ENCODE measurements at regions not wholly inside any gene's neighbourhood (a gene's known extent, or its start where the extent isn't known, plus 50 kb on each side); places are given as distances from the start of the nearest gene placed in this dataset.

DNA sequence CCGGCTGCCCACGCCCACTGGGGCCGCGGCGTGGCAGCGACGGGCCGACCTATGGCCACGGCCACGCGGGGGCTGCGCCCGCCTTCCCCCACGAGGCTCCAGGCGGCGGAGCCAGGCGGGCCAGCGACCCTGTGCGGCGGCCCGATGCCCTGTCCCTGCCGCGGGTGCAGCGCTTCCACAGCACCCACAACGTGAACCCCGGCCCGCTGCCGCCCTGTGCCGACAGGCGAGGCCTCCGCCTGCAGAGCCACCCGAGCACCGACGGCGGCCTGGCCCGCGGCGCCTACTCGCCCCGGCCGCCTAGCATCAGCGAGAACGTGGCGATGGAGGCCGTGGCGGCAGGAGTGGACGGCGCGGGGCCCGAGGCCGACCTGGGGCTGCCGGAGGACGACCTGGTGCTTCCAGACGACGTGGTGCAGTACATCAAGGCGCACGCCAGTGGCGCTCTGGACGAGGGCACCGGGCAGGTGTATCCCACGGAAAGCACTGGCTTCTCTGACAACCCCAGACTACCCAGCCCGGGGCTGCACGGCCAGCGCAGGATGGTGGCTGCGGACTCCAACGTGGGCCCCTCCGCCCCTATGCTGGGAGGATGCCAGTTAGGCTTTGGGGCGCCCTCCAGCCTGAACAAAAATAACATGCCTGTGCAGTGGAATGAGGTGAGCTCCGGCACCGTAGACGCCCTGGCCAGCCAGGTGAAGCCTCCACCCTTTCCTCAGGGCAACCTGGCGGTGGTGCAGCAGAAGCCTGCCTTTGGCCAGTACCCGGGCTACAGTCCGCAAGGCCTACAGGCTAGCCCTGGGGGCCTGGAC lies 253.2 kb downstream of the GLI2 start:
- no peak overlapping the region for H3K27ac ChIP-seq (ENCODE audit: low read length)
- ChIA-PET POLR2A (ENCODE audit: unreplicated experiment) (no interaction called here), CTCF (no interaction called here)
- H3K36me3 ChIP-seq (ENCODE audit: low read depth, low read length), result no peaks in the 10 kb centered on the region
- intact Hi-C loops (cut with micrococcal nuclease), result no loop called here
- H3K4me2 ChIP-seq (ENCODE audit: low read length), result no peak overlapping the region
- no peak overlapping the region for H2AFZ ChIP-seq (ENCODE audit: low read length)
- TF ChIP-seq, protein P1, sequence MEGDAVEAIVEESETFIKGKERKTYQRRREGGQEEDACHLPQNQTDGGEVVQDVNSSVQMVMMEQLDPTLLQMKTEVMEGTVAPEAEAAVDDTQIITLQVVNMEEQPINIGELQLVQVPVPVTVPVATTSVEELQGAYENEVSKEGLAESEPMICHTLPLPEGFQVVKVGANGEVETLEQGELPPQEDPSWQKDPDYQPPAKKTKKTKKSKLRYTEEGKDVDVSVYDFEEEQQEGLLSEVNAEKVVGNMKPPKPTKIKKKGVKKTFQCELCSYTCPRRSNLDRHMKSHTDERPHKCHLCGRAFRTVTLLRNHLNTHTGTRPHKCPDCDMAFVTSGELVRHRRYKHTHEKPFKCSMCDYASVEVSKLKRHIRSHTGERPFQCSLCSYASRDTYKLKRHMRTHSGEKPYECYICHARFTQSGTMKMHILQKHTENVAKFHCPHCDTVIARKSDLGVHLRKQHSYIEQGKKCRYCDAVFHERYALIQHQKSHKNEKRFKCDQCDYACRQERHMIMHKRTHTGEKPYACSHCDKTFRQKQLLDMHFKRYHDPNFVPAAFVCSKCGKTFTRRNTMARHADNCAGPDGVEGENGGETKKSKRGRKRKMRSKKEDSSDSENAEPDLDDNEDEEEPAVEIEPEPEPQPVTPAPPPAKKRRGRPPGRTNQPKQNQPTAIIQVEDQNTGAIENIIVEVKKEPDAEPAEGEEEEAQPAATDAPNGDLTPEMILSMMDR (conservative IDR thresholded peaks at IDR 0.05; ENCODE audit: low read depth, low read length), result no peak
- TF ChIP-seq EZH2phosphoT487 (IDR thresholded peaks at IDR 0.05; ENCODE audit: borderline replicate concordance, low read length) (no peak), EZH2 (IDR thresholded peaks at IDR 0.05; ENCODE audit: low read length, unreplicated experiment) (no peak)
- H3K4me3 ChIP-seq (ENCODE audit: low read length), result no peak overlapping the region
- ATAC-seq, result no peak
- no peaks in the 10 kb centered on the region for H3K9me2 ChIP-seq (replicated peaks; ENCODE audit: low read length)
- H3K79me2 ChIP-seq (ENCODE audit: low read length), result no peaks in the 10 kb centered on the region
- no peaks in the 10 kb centered on the region for H3K27me3 ChIP-seq (ENCODE audit: low read length)
- no peaks in the 10 kb centered on the region for H4K20me1 ChIP-seq (ENCODE audit: low read length)
- BruUV-seq (replicated peaks), result no TSS peak
- no peaks in the 10 kb centered on the region for H3F3A ChIP-seq (ENCODE audit: low read length, unreplicated experiment)
- no peaks in the 10 kb centered on the region for H3K9me3 ChIP-seq (ENCODE audit: low read length)
- no peak for DNase-seq
- H3K4me1 ChIP-seq (ENCODE audit: insufficient read depth, low read length), result no peaks in the 10 kb centered on the region
- no peak overlapping the region for H3K9ac ChIP-seq (ENCODE audit: low read length)

DNA sequence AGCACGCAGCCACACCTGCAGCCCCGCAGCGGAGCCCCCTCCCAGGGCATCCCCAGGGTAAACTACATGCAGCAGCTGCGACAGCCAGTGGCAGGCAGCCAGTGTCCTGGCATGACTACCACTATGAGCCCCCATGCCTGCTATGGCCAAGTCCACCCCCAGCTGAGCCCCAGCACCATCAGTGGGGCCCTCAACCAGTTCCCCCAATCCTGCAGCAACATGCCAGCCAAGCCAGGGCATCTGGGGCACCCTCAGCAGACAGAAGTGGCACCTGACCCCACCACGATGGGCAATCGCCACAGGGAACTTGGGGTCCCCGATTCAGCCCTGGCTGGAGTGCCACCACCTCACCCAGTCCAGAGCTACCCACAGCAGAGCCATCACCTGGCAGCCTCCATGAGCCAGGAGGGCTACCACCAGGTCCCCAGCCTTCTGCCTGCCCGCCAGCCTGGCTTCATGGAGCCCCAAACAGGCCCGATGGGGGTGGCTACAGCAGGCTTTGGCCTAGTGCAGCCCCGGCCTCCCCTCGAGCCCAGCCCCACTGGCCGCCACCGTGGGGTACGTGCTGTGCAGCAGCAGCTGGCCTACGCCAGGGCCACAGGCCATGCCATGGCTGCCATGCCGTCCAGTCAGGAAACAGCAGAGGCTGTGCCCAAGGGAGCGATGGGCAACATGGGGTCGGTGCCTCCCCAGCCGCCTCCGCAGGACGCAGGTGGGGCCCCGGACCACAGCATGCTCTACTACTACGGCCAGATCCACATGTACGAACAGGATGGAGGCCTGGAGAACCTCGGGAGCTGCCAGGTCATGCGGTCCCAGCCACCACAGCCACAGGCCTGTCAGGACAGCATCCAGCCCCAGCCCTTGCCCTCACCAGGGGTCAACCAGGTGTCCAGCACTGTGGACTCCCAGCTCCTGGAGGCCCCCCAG lies 254.1 kb downstream of the GLI2 start:
- intact Hi-C loops (cut with micrococcal nuclease), result no loop called here
- no peak for ATAC-seq
- BruUV-seq (replicated peaks), result no TSS peak
- Histone ChIP-seq H3K27ac (ENCODE audit: low read length) (no peak overlapping the region), H3K9me3 (ENCODE audit: low read length) (no peaks in the 10 kb centered on the region), H3K9me2 (replicated peaks; ENCODE audit: low read length) (no peaks in the 10 kb centered on the region), H3K4me2 (ENCODE audit: low read length) (no peak overlapping the region), H3K79me2 (ENCODE audit: low read length) (no peaks in the 10 kb centered on the region), H3K4me3 (ENCODE audit: low read length) (no peak overlapping the region), H3K27me3 (ENCODE audit: low read length) (no peaks in the 10 kb centered on the region), H3K4me1 (ENCODE audit: insufficient read depth, low read length) (no peaks in the 10 kb centered on the region), H3K9ac (ENCODE audit: low read length) (no peak overlapping the region), H2AFZ (ENCODE audit: low read length) (no peak overlapping the region), H4K20me1 (ENCODE audit: low read length) (no peaks in the 10 kb centered on the region), H3K36me3 (ENCODE audit: low read depth, low read length) (no peaks in the 10 kb centered on the region), H3F3A (ENCODE audit: low read length, unreplicated experiment) (no peaks in the 10 kb centered on the region)
- CTCF ChIA-PET, result no interaction called here
- DNase-seq, result no peak
- TF ChIP-seq, protein P1 (conservative IDR thresholded peaks at IDR 0.05; ENCODE audit: low read depth, low read length), result no peak
- TF ChIP-seq EZH2phosphoT487 (IDR thresholded peaks at IDR 0.05; ENCODE audit: borderline replicate concordance, low read length) (no peak), EZH2 (IDR thresholded peaks at IDR 0.05; ENCODE audit: low read length, unreplicated experiment) (no peak)
- POLR2A ChIA-PET (ENCODE audit: unreplicated experiment), result no interaction called here

All from PC-3 (cell line).